ENCODE measurements at regions not wholly inside any gene's neighbourhood (a gene's known extent, or its start where the extent isn't known, plus 50 kb on each side); places are given as distances from the start of the nearest gene placed in this dataset.

DNA sequence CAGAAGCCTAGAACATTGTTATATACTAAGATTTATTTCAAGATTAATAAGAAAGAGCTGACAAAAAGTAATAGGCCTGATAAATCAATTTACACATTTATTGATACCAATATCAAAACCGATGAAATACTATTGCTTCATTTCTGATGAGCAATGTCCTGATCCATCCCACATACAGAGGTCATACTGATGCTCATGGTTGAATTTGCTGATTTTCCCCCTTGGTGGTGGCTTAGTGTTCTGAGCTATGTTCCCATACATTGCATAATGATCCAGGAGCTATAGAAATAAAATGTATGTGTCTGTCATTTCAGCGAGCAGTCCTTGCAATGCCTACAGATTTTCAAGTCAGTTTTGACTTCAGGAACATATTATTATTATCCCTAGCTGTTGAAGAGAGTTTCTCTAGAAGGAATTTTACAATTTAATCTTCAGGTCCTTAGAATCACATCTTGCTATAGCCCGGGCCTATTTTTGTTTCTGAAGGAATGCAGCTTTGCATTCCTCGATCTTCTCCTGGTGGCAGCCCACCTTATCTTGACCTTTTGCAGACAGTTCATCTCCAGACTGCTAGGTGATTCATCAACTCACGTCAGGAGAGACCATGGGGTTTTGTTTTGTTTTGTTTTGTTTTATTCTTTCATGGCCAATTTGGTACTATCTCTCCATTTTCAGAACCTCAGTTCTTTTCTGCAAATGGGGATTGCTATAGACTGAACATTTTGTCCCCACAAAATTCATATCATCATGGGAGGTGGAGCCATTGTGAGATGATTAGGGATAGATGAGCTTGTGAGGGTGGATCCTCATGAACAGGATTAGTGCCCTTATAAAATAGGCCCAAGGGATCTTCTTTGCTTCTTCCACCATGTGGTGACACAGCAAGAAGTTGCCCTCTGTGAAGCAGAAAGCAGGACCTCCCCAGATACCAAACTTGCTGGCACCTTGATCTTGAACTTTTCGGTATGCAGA lies 465.6 kb upstream of the IGFBP3 start:
- CTCF ChIA-PET (ENCODE audit: unreplicated experiment): no interaction called here
- Histone ChIP-seq H2AFZ (ENCODE audit: low read length) (no peak overlapping the region), H4K20me1 (ENCODE audit: insufficient read depth, low read length) (no peaks in the 10 kb centered on the region), H3K79me2 (ENCODE audit: insufficient read depth, low read depth, low read length) (no peaks in the 10 kb centered on the region), H3K4me2 (ENCODE audit: low read length) (no peak overlapping the region), H3K36me3 (ENCODE audit: insufficient read depth, low read length) (no peaks in the 10 kb centered on the region), H3K4me3 (ENCODE audit: low read depth, low read length, poor library complexity, severe bottlenecking) (no peak overlapping the region), H3K9me2 (ENCODE audit: insufficient read depth, low read length) (no peaks in the 10 kb centered on the region), H3K9me3 (ENCODE audit: low read length) (no peaks in the 10 kb centered on the region), H3K4me1 (ENCODE audit: insufficient read depth, low read length, poor library complexity, severe bottlenecking) (no peaks in the 10 kb centered on the region), H3K27ac (ENCODE audit: low read depth, low read length, poor library complexity, severe bottlenecking) (no peak overlapping the region)
- DNase-seq (ENCODE audit: low spot score): no peak
- no peak for TF ChIP-seq CTCF (conservative IDR thresholded peaks at IDR 0.05; ENCODE audit: low read length)
- TF ChIP-seq EZH2phosphoT487 (IDR thresholded peaks at IDR 0.05; ENCODE audit: borderline replicate concordance, low read depth, low read length): no peak
- intact Hi-C loops (cut with micrococcal nuclease; ENCODE audit: unreplicated experiment): no loop called here
- BruUV-seq (replicated peaks): no TSS peak
- POLR2A ChIA-PET: no interaction called here

DNA sequence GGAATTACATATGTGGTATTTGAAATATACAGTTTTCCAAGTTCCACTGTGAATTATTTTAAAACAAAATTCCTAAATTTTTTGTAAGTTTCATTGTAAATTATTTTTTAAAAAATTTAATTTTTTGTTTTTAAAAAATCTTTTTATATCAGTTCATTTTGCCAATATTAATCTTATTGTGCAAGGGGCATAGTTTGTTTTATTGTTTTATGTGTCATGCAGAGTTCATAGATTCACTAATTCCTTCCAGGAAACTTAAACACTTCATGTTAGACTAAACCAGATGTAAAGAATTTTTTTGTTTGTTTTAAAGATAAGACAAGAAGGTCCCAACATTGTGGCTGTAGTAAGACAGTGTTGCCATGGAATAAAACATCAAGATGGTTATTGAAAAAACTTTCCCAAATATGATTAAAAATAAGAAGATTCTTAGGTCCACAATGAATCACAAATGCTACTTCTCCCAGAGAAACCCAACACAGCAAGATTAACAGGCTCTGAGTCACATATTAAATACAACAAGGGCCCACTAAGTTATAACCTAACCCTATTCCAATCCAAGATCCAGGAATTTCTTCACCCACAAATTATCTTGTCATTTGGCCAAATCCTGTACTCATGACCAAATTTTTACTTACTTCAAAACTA lies 464.7 kb upstream of the IGFBP3 start:
- no peaks in the 10 kb centered on the region for H3K36me3 ChIP-seq (ENCODE audit: insufficient read depth, low read length)
- no peaks in the 10 kb centered on the region for H3K79me2 ChIP-seq (ENCODE audit: insufficient read depth, low read depth, low read length)
- no peak overlapping the region for H3K27ac ChIP-seq (ENCODE audit: low read depth, low read length, poor library complexity, severe bottlenecking)
- H3K9me3 ChIP-seq (ENCODE audit: low read length): no peaks in the 10 kb centered on the region
- no peak for TF ChIP-seq CTCF (conservative IDR thresholded peaks at IDR 0.05; ENCODE audit: low read length)
- no peak for TF ChIP-seq EZH2phosphoT487 (IDR thresholded peaks at IDR 0.05; ENCODE audit: borderline replicate concordance, low read depth, low read length)
- intact Hi-C loops (cut with micrococcal nuclease; ENCODE audit: unreplicated experiment): no loop called here
- H3K4me1 ChIP-seq (ENCODE audit: insufficient read depth, low read length, poor library complexity, severe bottlenecking): no peaks in the 10 kb centered on the region
- H4K20me1 ChIP-seq (ENCODE audit: insufficient read depth, low read length): no peaks in the 10 kb centered on the region
- no peak overlapping the region for H3K4me3 ChIP-seq (ENCODE audit: low read depth, low read length, poor library complexity, severe bottlenecking)
- ChIA-PET POLR2A (no interaction called here), CTCF (ENCODE audit: unreplicated experiment) (no interaction called here)
- no peak overlapping the region for H3K4me2 ChIP-seq (ENCODE audit: low read length)
- no peak overlapping the region for H2AFZ ChIP-seq (ENCODE audit: low read length)
- DNase-seq (ENCODE audit: low spot score): no peak
- H3K9me2 ChIP-seq (ENCODE audit: insufficient read depth, low read length): no peaks in the 10 kb centered on the region
- BruUV-seq (replicated peaks): no TSS peak

GRCh38 chr7:46383605-46384004 lies 462.5 kb upstream of the IGFBP3 start:
- Histone ChIP-seq H3K4me3 (ENCODE audit: low read depth, low read length, poor library complexity, severe bottlenecking) (no peak overlapping the region), H3K4me1 (ENCODE audit: insufficient read depth, low read length, poor library complexity, severe bottlenecking) (no peaks in the 10 kb centered on the region), H3K79me2 (ENCODE audit: insufficient read depth, low read depth, low read length) (no peaks in the 10 kb centered on the region), H3K27ac (ENCODE audit: low read depth, low read length, poor library complexity, severe bottlenecking) (no peak overlapping the region), H2AFZ (ENCODE audit: low read length) (no peak overlapping the region), H3K36me3 (ENCODE audit: insufficient read depth, low read length) (no peaks in the 10 kb centered on the region), H3K9me3 (ENCODE audit: low read length) (no peaks in the 10 kb centered on the region), H3K4me2 (ENCODE audit: low read length) (no peak overlapping the region), H4K20me1 (ENCODE audit: insufficient read depth, low read length) (no peaks in the 10 kb centered on the region), H3K9me2 (ENCODE audit: insufficient read depth, low read length) (no peaks in the 10 kb centered on the region)
- intact Hi-C loops (cut with micrococcal nuclease; ENCODE audit: unreplicated experiment): no loop called here
- no TSS peak for BruUV-seq (replicated peaks)
- no peak for DNase-seq (ENCODE audit: low spot score)
- ChIA-PET POLR2A (no interaction called here), CTCF (ENCODE audit: unreplicated experiment) (no interaction called here)
- TF ChIP-seq EZH2phosphoT487 (IDR thresholded peaks at IDR 0.05; ENCODE audit: borderline replicate concordance, low read depth, low read length) (no peak), CTCF (conservative IDR thresholded peaks at IDR 0.05; ENCODE audit: low read length) (no peak)
